ENCODE measurements at regions not wholly inside any gene's neighbourhood (a gene's known extent, or its start where the extent isn't known, plus 50 kb on each side); places are given as distances from the start of the nearest gene placed in this dataset.

DNA sequence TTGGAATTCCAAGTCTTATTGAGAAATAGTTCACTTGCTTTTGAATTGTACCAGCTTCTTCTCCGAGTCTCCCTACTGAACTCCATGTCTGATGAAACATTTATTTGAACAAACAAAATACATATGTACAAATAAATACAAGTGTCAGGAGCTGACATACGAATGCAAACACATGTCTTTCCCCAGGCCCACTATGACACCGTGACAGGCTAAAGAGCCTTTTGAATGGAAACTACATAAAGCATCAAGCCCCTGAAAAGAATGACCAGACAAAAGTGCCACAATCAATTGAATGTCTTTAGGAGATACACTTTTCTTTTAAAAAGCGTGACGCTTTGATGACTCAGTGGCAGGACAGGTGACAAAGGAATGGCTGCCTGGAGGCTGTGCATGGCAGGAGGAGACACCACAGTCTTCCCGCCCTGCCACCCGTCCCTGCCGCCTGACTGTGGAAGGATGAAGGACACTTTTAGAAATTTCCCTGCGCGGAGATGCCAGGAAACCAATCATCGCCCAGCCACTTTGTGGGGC lies 112.4 kb upstream of the BNC2 start:
- Histone ChIP-seq H3K27me3 (ENCODE audit: control insufficient read depth, insufficient read depth, low read length) (no peaks in the 10 kb centered on the region), H3K36me3 (ENCODE audit: control insufficient read depth, insufficient read depth, low read length) (no peaks in the 10 kb centered on the region), H3K4me1 (ENCODE audit: control insufficient read depth, insufficient read depth, low read length) (no peaks in the 10 kb centered on the region), H3K9ac (ENCODE audit: low read length) (no peak overlapping the region), H3K4me3 (ENCODE audit: low read length) (no peak overlapping the region), H3K9me3 (ENCODE audit: control insufficient read depth, low read length) (no peaks in the 10 kb centered on the region)

DNA sequence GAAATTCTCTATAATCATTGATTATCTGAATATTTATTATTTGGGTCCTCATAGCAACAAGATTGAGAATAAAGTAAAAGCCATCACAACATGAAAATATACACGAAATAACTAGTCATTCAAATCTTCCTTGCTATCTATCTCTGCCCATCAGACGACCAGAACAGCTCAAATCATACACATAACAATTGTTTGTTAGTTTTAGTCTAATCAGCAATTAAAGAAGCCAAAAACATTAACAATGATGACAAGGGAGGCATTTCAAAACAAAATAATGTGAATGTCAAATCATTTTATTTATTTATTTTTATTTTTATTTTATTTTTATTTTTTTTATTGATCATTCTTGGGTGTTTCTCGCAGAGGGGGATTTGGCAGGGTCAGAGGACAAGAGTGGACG lies 106.0 kb upstream of the BNC2 start:
- H3K4me1 ChIP-seq (ENCODE audit: control insufficient read depth, insufficient read depth, low read length), result no peaks in the 10 kb centered on the region
- no peak overlapping the region for H3K4me3 ChIP-seq (ENCODE audit: low read length)
- no peak overlapping the region for H3K9ac ChIP-seq (ENCODE audit: low read length)
- no peaks in the 10 kb centered on the region for H3K36me3 ChIP-seq (ENCODE audit: control insufficient read depth, insufficient read depth, low read length)
- H3K27me3 ChIP-seq (ENCODE audit: control insufficient read depth, insufficient read depth, low read length), result no peaks in the 10 kb centered on the region
- no peaks in the 10 kb centered on the region for H3K9me3 ChIP-seq (ENCODE audit: control insufficient read depth, low read length)

DNA sequence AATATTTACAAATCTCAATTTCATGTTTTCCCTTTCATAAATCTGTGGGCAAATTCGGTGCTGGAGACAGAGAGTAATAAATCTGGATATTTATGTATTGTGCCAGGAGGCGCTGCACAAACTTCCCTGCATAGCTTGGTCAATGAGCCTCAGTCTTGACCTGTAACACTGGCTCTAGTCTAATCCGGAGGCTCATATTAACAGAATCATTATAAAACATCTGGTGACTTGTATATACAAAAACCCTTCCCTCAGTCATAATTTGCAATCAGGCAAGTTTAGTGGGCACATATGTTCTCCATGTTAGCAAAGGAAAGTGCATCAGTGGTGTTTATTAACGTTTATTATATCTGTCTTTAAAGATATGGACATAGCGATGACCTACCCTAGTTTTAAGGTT lies 104.0 kb upstream of the BNC2 start:
- H3K4me3 ChIP-seq (ENCODE audit: low read length), result no peak overlapping the region
- H3K27me3 ChIP-seq (ENCODE audit: control insufficient read depth, insufficient read depth, low read length), result no peaks in the 10 kb centered on the region
- no peak overlapping the region for H3K9ac ChIP-seq (ENCODE audit: low read length)
- H3K36me3 ChIP-seq (ENCODE audit: control insufficient read depth, insufficient read depth, low read length), result no peaks in the 10 kb centered on the region
- no peaks in the 10 kb centered on the region for H3K4me1 ChIP-seq (ENCODE audit: control insufficient read depth, insufficient read depth, low read length)
- no peaks in the 10 kb centered on the region for H3K9me3 ChIP-seq (ENCODE audit: control insufficient read depth, low read length)

DNA sequence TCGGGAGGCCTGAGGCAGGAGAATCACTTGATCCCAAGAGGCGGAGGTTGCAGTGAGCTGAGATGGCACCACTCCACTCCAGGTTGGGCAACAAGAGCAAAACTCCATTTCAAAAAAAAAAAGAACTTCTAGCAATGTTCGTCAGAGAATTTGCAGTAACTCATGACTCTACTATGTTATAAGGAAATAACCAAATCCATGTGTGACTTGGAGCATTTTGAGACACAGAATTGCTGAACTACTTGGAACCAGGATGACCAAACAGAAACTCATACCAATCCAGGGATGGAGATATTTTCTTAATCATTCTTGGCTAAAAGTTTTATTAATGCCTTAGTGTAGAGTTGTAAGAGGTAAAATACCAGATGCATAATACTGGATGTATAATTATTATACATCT lies 99.9 kb upstream of the BNC2 start:
- H3K27me3 ChIP-seq (ENCODE audit: control insufficient read depth, insufficient read depth, low read length), result no peaks in the 10 kb centered on the region
- H3K9ac ChIP-seq (ENCODE audit: low read length), result no peak overlapping the region
- H3K36me3 ChIP-seq (ENCODE audit: control insufficient read depth, insufficient read depth, low read length), result no peaks in the 10 kb centered on the region
- H3K4me1 ChIP-seq (ENCODE audit: control insufficient read depth, insufficient read depth, low read length), result no peaks in the 10 kb centered on the region
- no peaks in the 10 kb centered on the region for H3K9me3 ChIP-seq (ENCODE audit: control insufficient read depth, low read length)
- no peak overlapping the region for H3K4me3 ChIP-seq (ENCODE audit: low read length)

DNA sequence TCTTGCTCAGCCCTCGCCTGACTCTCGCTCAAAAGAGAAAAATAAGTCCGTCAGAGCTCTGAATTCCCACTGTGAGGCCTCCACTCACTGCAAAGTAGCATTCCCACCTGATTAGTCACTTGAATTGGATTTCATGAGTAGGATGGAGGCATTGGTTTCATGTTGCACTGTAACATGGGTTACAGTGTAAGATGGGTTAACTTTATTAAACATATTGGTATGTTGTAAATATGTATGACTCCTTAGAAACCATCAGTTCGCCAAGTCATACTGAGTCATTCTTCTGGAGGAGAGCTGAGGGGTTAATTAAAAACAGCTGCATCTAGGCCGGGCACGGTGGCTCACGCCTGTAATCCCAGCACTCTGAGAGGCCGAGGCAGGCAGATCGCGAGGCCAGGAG lies 93.8 kb upstream of the BNC2 start:
- H3K4me1 ChIP-seq (ENCODE audit: control insufficient read depth, insufficient read depth, low read length), result no peaks in the 10 kb centered on the region
- H3K9me3 ChIP-seq (ENCODE audit: control insufficient read depth, low read length), result no peaks in the 10 kb centered on the region
- H3K4me3 ChIP-seq (ENCODE audit: low read length), result no peak overlapping the region
- no peaks in the 10 kb centered on the region for H3K27me3 ChIP-seq (ENCODE audit: control insufficient read depth, insufficient read depth, low read length)
- no peak overlapping the region for H3K9ac ChIP-seq (ENCODE audit: low read length)
- H3K36me3 ChIP-seq (ENCODE audit: control insufficient read depth, insufficient read depth, low read length), result no peaks in the 10 kb centered on the region

DNA sequence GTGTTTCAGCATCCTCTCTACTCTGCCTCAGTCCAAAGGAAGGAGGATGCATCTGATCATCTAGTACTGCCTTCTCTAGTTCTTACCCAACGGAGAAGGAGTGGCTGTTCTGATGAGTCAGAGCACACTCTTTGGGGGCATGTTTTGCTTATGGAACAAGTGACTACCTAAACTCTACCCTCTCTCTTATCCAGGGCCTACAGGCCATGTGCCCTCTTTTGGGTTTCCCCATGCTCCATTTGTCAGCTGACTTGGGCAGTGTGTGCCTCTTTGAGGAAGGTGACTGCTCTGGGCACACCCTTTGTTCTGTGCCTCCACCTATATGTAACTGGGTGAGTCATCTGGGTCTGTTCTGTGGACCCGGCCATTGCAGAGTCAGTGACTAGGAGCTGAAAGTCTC lies 89.6 kb upstream of the BNC2 start:
- no peaks in the 10 kb centered on the region for H3K4me1 ChIP-seq (ENCODE audit: control insufficient read depth, insufficient read depth, low read length)
- H3K4me3 ChIP-seq (ENCODE audit: low read length), result no peak overlapping the region
- H3K9ac ChIP-seq (ENCODE audit: low read length), result no peak overlapping the region
- H3K27me3 ChIP-seq (ENCODE audit: control insufficient read depth, insufficient read depth, low read length), result no peaks in the 10 kb centered on the region
- no peaks in the 10 kb centered on the region for H3K9me3 ChIP-seq (ENCODE audit: control insufficient read depth, low read length)
- no peaks in the 10 kb centered on the region for H3K36me3 ChIP-seq (ENCODE audit: control insufficient read depth, insufficient read depth, low read length)

DNA sequence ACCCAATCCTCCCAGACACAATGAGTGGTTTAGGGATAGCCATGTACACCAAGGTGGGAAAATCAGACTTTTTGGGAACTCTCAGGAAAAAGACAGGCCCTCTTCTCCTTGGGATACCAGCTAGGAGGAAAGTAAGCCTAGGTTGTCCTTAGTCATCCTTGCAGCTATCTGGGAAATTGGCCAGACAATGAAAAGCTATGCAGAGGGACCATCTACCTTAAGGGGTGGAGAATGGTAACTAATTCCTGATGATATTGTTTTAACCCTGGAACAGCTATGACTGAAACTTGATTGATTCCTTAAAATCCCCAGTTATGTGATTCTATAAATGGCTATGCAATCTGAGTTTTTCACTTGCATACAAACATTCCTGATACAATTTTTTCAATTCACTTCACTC lies 88.9 kb upstream of the BNC2 start:
- Histone ChIP-seq H3K9ac (ENCODE audit: low read length) (no peak overlapping the region), H3K9me3 (ENCODE audit: control insufficient read depth, low read length) (no peaks in the 10 kb centered on the region), H3K4me1 (ENCODE audit: control insufficient read depth, insufficient read depth, low read length) (no peaks in the 10 kb centered on the region), H3K4me3 (ENCODE audit: low read length) (no peak overlapping the region), H3K36me3 (ENCODE audit: control insufficient read depth, insufficient read depth, low read length) (no peaks in the 10 kb centered on the region), H3K27me3 (ENCODE audit: control insufficient read depth, insufficient read depth, low read length) (no peaks in the 10 kb centered on the region)

DNA sequence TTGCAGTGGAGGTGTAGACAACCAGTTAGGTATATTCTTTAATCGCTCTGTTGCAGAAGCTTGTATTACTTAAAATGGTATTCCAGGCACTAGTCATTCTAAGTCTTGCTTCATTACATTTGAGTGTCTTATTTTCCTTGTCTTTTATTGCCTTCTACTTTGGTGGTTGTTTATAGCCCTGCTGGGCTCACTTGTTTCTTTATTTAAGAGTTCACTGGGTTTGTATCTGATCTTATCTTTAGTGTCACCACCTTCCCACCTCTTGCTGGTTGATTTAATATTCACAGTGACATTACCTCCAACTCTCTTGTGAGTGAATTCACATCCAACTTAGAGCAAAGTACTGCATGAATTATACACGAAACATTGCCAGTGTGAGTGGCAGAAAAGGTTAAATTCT lies 83.6 kb upstream of the BNC2 start:
- H3K9me3 ChIP-seq (ENCODE audit: control insufficient read depth, low read length), result no peaks in the 10 kb centered on the region
- H3K4me1 ChIP-seq (ENCODE audit: control insufficient read depth, insufficient read depth, low read length), result no peaks in the 10 kb centered on the region
- H3K27me3 ChIP-seq (ENCODE audit: control insufficient read depth, insufficient read depth, low read length), result no peaks in the 10 kb centered on the region
- H3K9ac ChIP-seq (ENCODE audit: low read length), result no peak overlapping the region
- H3K36me3 ChIP-seq (ENCODE audit: control insufficient read depth, insufficient read depth, low read length), result no peaks in the 10 kb centered on the region
- H3K4me3 ChIP-seq (ENCODE audit: low read length), result no peak overlapping the region

DNA sequence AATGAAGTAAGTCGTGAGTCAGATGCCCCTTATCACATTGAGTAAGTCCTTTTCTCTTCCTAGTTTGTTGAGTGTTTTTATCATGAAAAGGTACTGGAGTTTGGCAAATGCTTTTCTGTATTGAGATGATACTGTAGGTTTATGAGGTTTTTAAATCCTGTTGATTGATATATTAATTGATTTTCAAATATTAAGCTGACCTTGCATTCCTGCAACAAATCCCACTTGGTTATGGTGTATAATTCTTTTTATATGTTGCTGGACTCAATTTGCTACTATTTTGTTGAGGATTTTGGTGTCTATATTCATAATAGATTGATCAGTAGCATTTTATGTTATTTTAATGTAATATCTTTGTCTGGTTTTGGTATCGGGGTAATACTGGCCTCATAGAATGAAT lies 81.0 kb upstream of the BNC2 start:
- no peaks in the 10 kb centered on the region for H3K36me3 ChIP-seq (ENCODE audit: control insufficient read depth, insufficient read depth, low read length)
- no peak overlapping the region for H3K9ac ChIP-seq (ENCODE audit: low read length)
- H3K27me3 ChIP-seq (ENCODE audit: control insufficient read depth, insufficient read depth, low read length), result no peaks in the 10 kb centered on the region
- H3K9me3 ChIP-seq (ENCODE audit: control insufficient read depth, low read length), result no peaks in the 10 kb centered on the region
- no peaks in the 10 kb centered on the region for H3K4me1 ChIP-seq (ENCODE audit: control insufficient read depth, insufficient read depth, low read length)
- no peak overlapping the region for H3K4me3 ChIP-seq (ENCODE audit: low read length)

DNA sequence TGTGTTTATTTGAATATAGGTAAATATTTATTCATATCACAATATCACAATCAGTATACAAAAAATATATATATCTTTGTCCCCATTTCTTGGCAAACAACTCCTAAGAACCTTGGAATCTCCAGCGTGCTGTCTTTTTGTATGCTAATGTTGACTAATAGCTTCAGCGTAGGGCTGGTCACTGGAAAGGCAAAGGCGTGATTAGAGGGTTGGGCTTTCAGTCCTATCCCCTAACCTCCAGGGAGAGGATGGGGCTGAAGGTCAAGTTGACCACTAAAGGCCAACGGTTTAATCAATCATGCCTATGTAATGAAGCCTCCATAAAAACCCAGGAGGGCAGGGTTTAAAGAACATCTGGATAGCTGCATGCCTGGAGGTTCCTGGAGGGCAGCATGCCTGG lies 79.6 kb upstream of the BNC2 start:
- Histone ChIP-seq H3K9ac (ENCODE audit: low read length) (no peak overlapping the region), H3K9me3 (ENCODE audit: control insufficient read depth, low read length) (no peaks in the 10 kb centered on the region), H3K36me3 (ENCODE audit: control insufficient read depth, insufficient read depth, low read length) (no peaks in the 10 kb centered on the region), H3K4me3 (ENCODE audit: low read length) (no peak overlapping the region), H3K27me3 (ENCODE audit: control insufficient read depth, insufficient read depth, low read length) (no peaks in the 10 kb centered on the region), H3K4me1 (ENCODE audit: control insufficient read depth, insufficient read depth, low read length) (no peaks in the 10 kb centered on the region)

DNA sequence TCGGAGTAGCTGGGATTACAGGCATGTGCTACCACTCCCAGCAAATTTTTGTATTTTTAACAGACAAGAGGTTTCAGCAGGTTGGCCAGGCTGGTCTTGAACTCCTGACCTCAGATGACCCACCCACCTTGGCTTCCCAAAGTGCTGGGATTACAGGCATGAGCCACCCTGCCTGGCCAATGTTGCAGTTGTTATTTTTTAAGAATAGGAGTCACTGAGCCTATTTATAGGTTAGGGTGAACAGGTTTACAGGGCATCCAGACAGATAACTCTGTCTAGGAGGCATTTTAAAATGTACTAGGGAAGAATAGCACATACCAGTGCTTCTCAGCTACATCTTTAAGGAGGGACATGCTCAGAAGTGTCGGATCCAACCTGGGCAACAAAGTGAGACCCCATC lies 60.1 kb upstream of the BNC2 start:
- Histone ChIP-seq H3K36me3 (ENCODE audit: control insufficient read depth, insufficient read depth, low read length) (no peaks in the 10 kb centered on the region), H3K4me1 (ENCODE audit: control insufficient read depth, insufficient read depth, low read length) (no peaks in the 10 kb centered on the region), H3K4me3 (ENCODE audit: low read length) (no peak overlapping the region), H3K9me3 (ENCODE audit: control insufficient read depth, low read length) (no peaks in the 10 kb centered on the region), H3K9ac (ENCODE audit: low read length) (no peak overlapping the region), H3K27me3 (ENCODE audit: control insufficient read depth, insufficient read depth, low read length) (no peaks in the 10 kb centered on the region)

DNA sequence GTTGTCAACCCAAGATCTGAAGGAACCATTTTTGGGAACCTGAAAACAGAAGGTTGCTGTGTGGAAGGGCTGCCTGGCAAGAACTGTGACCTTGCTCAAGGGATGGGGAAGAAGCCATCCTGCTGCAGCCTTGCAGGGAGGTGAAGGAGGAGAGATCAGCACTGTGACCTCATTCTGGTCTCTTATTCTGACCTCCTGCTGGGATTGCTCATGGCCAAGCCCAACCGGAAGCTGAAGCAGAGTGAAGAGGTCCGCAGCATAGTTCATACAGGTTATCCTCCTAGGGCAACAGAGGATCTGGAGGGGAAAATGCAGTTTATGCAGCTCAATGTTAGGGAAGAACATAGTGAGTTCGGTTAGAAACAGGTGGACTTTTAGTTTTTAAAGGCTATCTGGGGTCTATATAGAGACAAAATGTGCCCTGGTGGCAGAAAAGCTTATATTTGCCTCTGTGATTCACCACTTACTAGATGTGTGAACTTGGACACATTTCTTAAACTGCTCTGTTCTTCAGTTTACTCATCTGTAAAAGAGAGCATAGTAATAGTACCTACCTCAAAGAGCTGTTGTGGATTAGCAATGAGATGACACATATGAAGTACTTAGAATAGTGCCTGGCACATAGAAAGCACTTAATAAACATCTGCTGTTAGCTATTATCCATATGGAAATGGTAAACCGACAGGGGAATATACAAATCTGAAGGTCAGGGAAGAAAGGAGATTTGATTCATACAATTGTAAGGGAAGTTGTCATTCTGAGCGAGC lies 57.9 kb upstream of the BNC2 start:
- Histone ChIP-seq H3K27me3 (ENCODE audit: control insufficient read depth, insufficient read depth, low read length) (no peaks in the 10 kb centered on the region), H3K4me3 (ENCODE audit: low read length) (no peak overlapping the region), H3K9ac (ENCODE audit: low read length) (no peak overlapping the region), H3K4me1 (ENCODE audit: control insufficient read depth, insufficient read depth, low read length) (no peaks in the 10 kb centered on the region), H3K36me3 (ENCODE audit: control insufficient read depth, insufficient read depth, low read length) (no peaks in the 10 kb centered on the region), H3K9me3 (ENCODE audit: control insufficient read depth, low read length) (no peaks in the 10 kb centered on the region)

DNA sequence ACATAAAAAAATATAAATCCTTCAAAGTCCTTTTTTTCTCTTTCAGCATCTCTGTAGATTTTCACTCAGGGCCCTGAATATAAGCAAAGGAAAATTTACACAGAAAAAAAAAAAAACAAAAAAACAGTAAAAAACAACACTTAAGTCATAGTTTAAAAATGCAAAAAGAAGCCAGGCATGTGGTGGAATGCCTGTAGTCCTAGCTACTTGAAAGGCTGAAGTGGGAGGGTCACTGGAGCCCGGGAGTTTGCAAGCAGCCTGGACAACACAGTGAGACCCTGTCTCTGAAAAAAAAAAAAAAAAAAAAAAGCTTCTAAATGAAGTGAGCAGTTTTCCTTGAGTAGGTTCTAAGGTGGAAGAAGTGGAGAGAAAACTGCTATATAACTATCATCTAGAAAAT lies 55.0 kb upstream of the BNC2 start:
- Histone ChIP-seq H3K4me1 (ENCODE audit: control insufficient read depth, insufficient read depth, low read length) (no peaks in the 10 kb centered on the region), H3K36me3 (ENCODE audit: control insufficient read depth, insufficient read depth, low read length) (no peaks in the 10 kb centered on the region), H3K4me3 (ENCODE audit: low read length) (no peak overlapping the region), H3K9me3 (ENCODE audit: control insufficient read depth, low read length) (no peaks in the 10 kb centered on the region), H3K9ac (ENCODE audit: low read length) (no peak overlapping the region), H3K27me3 (ENCODE audit: control insufficient read depth, insufficient read depth, low read length) (no peaks in the 10 kb centered on the region)

Data from mucosa of stomach (tissue), 1 donor.